RWPE2 (cell line): ENCODE measurements at regions not wholly inside any gene's neighbourhood (a gene's known extent, or its start where the extent isn't known, plus 50 kb on each side); places are given as distances from the start of the nearest gene placed in this dataset.

Source experiments
- ATAC-seq: fragments of 200-7000 bp; cut with Tn5 transposase; 3 replicates; pipeline ENCODE4 v1.9.1; 2021; ENCODE audit warnings: low read depth
- DNase-seq: peaks from one replicate; pipeline ENCODE4 v3.0.0-alpha.2; 2020; ENCODE audit warnings: low spot score
- H3K27ac ChIP-seq: fragments of 450-650 bp; 2 replicates; pipeline ENCODE4 v1.5.1; 2017; ENCODE audit warnings: mild to moderate bottlenecking; ENCODE audit not compliant: poor library complexity, severe bottlenecking
- H3K27me3 ChIP-seq: fragments of 250-450 bp; sonication (Bioruptor Pico); 2 replicates; pipeline ENCODE4 v1.5.1; 2021; ENCODE audit warnings: mild to moderate bottlenecking, moderate library complexity; ENCODE audit not compliant: insufficient read depth, poor library complexity, severe bottlenecking
- H3K36me3 ChIP-seq: fragments of 250-450 bp; sonication (Bioruptor Pico); 2 replicates; pipeline ENCODE4 v1.5.1; 2020; ENCODE audit warnings: low read depth, mild to moderate bottlenecking, moderate library complexity
- H3K4me1 ChIP-seq: fragments of 250-450 bp; sonication (Bioruptor Pico); 2 replicates; pipeline ENCODE4 v1.5.1; 2021; ENCODE audit warnings: mild to moderate bottlenecking, moderate library complexity; ENCODE audit not compliant: insufficient read depth, poor library complexity, severe bottlenecking
- H3K4me3 ChIP-seq: fragments of 250-450 bp; sonication (Bioruptor Pico); 2 replicates; pipeline ENCODE4 v1.5.1; 2021; ENCODE audit warnings: mild to moderate bottlenecking, moderate library complexity; ENCODE audit not compliant: severe bottlenecking
- H3K9me3 ChIP-seq: fragments of 250-450 bp; sonication (Bioruptor Pico); 2 replicates; pipeline ENCODE4 v1.5.1; 2021; ENCODE audit warnings: mild to moderate bottlenecking, moderate library complexity; ENCODE audit not compliant: severe bottlenecking
- TF ChIP-seq, protein P1 (sequence below): fragments of 450-650 bp; IDR thresholded peaks from one replicate; pipeline ENCODE4 v1.5.1; 2017; ENCODE audit warnings: mild to moderate bottlenecking, moderate library complexity; ENCODE audit not compliant: poor library complexity, severe bottlenecking

DNA sequence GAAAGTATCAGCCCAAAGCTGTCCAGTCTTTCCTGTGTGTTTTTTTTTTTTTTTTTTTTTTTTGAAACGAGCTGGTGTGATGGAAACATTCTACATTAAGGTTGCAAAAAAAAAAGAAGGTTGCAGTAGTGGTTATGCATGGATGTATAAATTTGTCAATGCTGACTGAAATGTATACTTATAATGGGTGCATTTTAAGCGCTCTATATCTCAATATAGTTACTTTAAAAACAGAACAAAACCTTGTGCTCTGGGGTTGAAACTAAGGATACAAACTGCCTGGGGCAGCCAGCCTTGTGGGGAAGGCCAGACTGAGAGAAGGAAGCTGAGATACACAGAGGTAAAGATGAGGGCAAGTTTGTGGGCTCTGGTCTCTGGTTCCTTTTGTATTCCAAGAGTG lies 87.3 kb upstream of the RMST start:
- H3K27me3 ChIP-seq, result peaks cover 2% of the 10 kb centered on the region
- no peaks in the 10 kb centered on the region for H3K9me3 ChIP-seq
- no peaks in the 10 kb centered on the region for H3K4me1 ChIP-seq
- DNase-seq (no peak), ATAC-seq (no peak)
- no peak overlapping the region for H3K4me3 ChIP-seq
- H3K27ac ChIP-seq, result no peak overlapping the region
- TF ChIP-seq, protein P1, sequence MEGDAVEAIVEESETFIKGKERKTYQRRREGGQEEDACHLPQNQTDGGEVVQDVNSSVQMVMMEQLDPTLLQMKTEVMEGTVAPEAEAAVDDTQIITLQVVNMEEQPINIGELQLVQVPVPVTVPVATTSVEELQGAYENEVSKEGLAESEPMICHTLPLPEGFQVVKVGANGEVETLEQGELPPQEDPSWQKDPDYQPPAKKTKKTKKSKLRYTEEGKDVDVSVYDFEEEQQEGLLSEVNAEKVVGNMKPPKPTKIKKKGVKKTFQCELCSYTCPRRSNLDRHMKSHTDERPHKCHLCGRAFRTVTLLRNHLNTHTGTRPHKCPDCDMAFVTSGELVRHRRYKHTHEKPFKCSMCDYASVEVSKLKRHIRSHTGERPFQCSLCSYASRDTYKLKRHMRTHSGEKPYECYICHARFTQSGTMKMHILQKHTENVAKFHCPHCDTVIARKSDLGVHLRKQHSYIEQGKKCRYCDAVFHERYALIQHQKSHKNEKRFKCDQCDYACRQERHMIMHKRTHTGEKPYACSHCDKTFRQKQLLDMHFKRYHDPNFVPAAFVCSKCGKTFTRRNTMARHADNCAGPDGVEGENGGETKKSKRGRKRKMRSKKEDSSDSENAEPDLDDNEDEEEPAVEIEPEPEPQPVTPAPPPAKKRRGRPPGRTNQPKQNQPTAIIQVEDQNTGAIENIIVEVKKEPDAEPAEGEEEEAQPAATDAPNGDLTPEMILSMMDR, result no peak
- no peaks in the 10 kb centered on the region for H3K36me3 ChIP-seq

DNA sequence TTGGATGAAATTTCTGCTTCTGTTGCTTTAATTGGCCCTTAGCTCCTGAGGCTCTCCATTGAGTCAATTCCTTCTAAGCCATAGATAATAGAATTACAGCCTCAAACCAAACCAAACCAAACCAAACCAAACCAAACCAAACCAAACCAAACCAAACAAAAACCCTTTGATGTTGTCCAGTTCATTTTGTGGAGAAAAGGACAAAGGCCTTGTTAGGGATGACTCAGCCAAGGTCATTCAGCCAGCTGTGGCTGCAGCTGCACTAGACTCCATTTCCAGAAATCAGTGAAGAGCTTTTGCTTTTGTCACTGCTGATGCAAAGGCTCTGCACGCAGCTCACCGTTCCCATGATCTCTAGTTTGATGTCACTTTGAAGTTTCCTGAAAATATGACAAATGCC lies 82.2 kb upstream of the RMST start:
- H3K4me1 ChIP-seq, result no peaks in the 10 kb centered on the region
- H3K36me3 ChIP-seq, result no peaks in the 10 kb centered on the region
- H3K27ac ChIP-seq, result no peak overlapping the region
- no peak for ATAC-seq
- no peak overlapping the region for H3K4me3 ChIP-seq
- DNase-seq, result no peak
- H3K27me3 ChIP-seq, result peaks cover 2% of the 10 kb centered on the region
- H3K9me3 ChIP-seq, result no peaks in the 10 kb centered on the region
- TF ChIP-seq, protein P1, result no peak

DNA sequence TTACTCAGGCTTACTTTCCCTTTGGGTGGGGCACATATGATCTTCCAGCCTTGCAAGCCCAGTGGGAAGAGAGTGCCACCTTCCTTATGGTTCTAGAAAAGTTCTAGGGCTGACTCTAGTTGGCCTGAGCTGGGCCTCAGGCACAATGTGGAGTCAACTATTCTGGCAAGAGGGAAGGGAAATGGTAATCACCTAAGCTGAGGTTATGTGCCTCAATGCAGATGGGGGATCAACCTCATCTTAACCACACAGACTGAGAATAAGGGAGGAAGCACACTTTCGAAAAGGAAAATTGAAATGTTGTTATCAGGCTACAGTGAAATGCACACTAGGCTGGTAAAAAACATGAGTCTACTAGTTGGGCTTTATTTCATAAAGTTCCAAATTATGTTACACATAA lies 77.5 kb upstream of the RMST start:
- DNase-seq (no peak), ATAC-seq (no peak)
- no peak overlapping the region for H3K27ac ChIP-seq
- TF ChIP-seq, protein P1, result no peak
- no peak overlapping the region for H3K4me3 ChIP-seq
- no peaks in the 10 kb centered on the region for H3K36me3 ChIP-seq
- H3K27me3 ChIP-seq, result no peaks in the 10 kb centered on the region
- no peaks in the 10 kb centered on the region for H3K9me3 ChIP-seq
- H3K4me1 ChIP-seq, result no peaks in the 10 kb centered on the region

DNA sequence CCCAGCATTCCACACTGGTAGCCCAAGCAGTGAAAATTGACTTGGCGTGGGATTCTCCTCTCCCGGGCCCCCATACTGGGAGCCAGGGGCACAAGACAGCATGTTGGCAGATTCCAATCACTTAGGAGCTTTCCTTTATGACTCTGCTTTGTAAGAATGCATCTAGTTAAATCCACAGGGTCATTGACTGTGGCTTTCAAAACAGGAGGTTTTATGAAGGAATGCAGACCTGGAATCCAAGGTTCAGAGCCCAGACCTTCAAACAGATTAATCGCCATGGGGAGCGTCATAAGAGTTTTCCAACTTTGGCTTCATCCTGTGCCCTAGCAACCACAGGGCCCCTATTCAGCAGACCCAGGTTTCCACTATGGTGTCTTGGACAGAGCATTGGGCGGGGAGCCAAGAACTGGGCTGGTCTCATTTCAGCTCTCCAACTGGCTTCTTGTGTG lies 76.4 kb upstream of the RMST start:
- TF ChIP-seq, protein P1, result no peak
- no peak for DNase-seq

DNA sequence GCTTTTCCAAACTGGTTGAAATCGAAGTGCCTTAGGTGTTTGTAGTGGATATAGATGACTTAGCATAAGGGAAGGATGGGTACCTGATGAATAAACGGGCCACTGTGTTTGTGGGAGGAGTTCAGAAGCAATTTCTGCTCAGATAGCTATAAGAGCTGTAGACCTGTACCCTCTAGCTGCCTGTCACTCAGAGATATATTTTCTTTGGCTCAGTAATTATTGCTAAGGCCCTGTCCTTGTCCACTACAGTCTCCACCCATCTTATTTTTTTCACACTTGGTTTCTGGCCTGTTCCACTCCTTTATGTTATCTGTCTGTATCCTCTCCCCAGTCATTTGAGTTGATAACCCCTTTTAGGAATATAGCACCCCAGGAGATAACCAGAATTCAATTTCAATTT lies 74.8 kb upstream of the RMST start:
- H3K9me3 ChIP-seq, result no peaks in the 10 kb centered on the region
- H3K4me3 ChIP-seq, result no peak overlapping the region
- no peak overlapping the region for H3K27ac ChIP-seq
- TF ChIP-seq, protein P1, result no peak
- DNase-seq (no peak), ATAC-seq (no peak)
- H3K36me3 ChIP-seq, result no peaks in the 10 kb centered on the region
- H3K27me3 ChIP-seq, result no peaks in the 10 kb centered on the region
- H3K4me1 ChIP-seq, result no peaks in the 10 kb centered on the region

More for the DNA sequence above, 76.4 kb upstream of the RMST start:
- ATAC-seq, result no peak
- Histone ChIP-seq H3K36me3 (no peaks in the 10 kb centered on the region), H3K4me3 (no peak overlapping the region), H3K9me3 (no peaks in the 10 kb centered on the region), H3K4me1 (no peaks in the 10 kb centered on the region), H3K27me3 (no peaks in the 10 kb centered on the region), H3K27ac (no peak overlapping the region)
